Osteoblast (primary cell): ENCODE measurements at regions not wholly inside any gene's neighbourhood (a gene's known extent, or its start where the extent isn't known, plus 50 kb on each side); places are given as distances from the start of the nearest gene placed in this dataset.

Experiments
- DNase-seq: peaks from one replicate; pipeline ENCODE4 v3.0.0; 2011; ENCODE audit warnings: low spot score, mixed read lengths; ENCODE audit not compliant: insufficient read length; ENCODE audit errors: missing footprints
- H2AFZ ChIP-seq: 2 replicates; pipeline ENCODE4 v1.6.0; 2011; ENCODE audit warnings: mild to moderate bottlenecking, low read length
- H3K27ac ChIP-seq: 2 replicates; pipeline ENCODE4 v1.5.1; 2011; ENCODE audit warnings: mild to moderate bottlenecking, low read depth, low read length, moderate library complexity
- H3K27me3 ChIP-seq: 2 replicates; pipeline ENCODE4 v1.6.0; 2012; ENCODE audit warnings: mild to moderate bottlenecking, control low read depth, inconsistent platforms, low read length, moderate library complexity; ENCODE audit not compliant: insufficient read depth
- H3K36me3 ChIP-seq: 2 replicates; pipeline ENCODE4 v1.5.1; 2011; ENCODE audit warnings: mild to moderate bottlenecking, low read length, control low read depth, moderate library complexity; ENCODE audit not compliant: insufficient read depth
- H3K4me1 ChIP-seq: 2 replicates; pipeline ENCODE4 v1.5.1; 2011; ENCODE audit warnings: mild to moderate bottlenecking, low read length, control low read depth, moderate library complexity; ENCODE audit not compliant: insufficient read depth
- H3K4me2 ChIP-seq: 2 replicates; pipeline ENCODE4 v1.6.0; 2011; ENCODE audit warnings: mild to moderate bottlenecking, low read length; ENCODE audit not compliant: insufficient read depth
- H3K4me3 ChIP-seq: fragments of 200-600 bp; sonication (generic); 3 replicates; pipeline ENCODE4 v1.5.1; 2012; ENCODE audit warnings: mild to moderate bottlenecking, low read length, inconsistent platforms; ENCODE audit not compliant: insufficient read depth
- H3K79me2 ChIP-seq: 2 replicates; pipeline ENCODE4 v1.6.0; 2012; ENCODE audit warnings: mild to moderate bottlenecking, low read length, control low read depth, inconsistent platforms; ENCODE audit not compliant: insufficient read depth
- H3K9me3 ChIP-seq: 2 replicates; pipeline ENCODE4 v1.5.1; 2011; ENCODE audit warnings: low read depth, low read length, control low read depth
- H4K20me1 ChIP-seq: 2 replicates; pipeline ENCODE4 v1.6.0; 2012; ENCODE audit warnings: mild to moderate bottlenecking, low read length, control low read depth; ENCODE audit not compliant: insufficient read depth
- CTCF ChIP-seq: IDR thresholded peaks from 2 replicates; pipeline ENCODE4 v1.5.1; 2011; ENCODE audit warnings: mild to moderate bottlenecking, low read depth, low read length, moderate library complexity; ENCODE audit errors: extremely low read depth

GRCh38 chr5:174617910-174618309 is 106.5 kb upstream of the MSX2 start:
- TF ChIP-seq CTCF = no peak
- Histone ChIP-seq H3K36me3 (no peaks in the 10 kb centered on the region), H3K4me3 (no peak overlapping the region), H3K27me3 (no peaks in the 10 kb centered on the region), H3K9me3 (no peaks in the 10 kb centered on the region), H3K4me2 (no peak overlapping the region), H3K27ac (no peak overlapping the region), H3K79me2 (no peaks in the 10 kb centered on the region), H3K4me1 (no peaks in the 10 kb centered on the region), H2AFZ (no peak overlapping the region), H4K20me1 (no peaks in the 10 kb centered on the region)
- no peak for DNase-seq

- Histone ChIP-seq H3K4me2 (no peak overlapping the region), H3K9me3 (no peaks in the 10 kb centered on the region), H3K79me2 (no peaks in the 10 kb centered on the region), H3K27me3 (no peaks in the 10 kb centered on the region), H3K4me1 (no peaks in the 10 kb centered on the region), H2AFZ (no peak overlapping the region), H3K36me3 (no peaks in the 10 kb centered on the region), H3K4me3 (no peak overlapping the region), H4K20me1 (no peaks in the 10 kb centered on the region), H3K27ac (no peak overlapping the region)
- TF ChIP-seq CTCF = no peak
- no peak for DNase-seq
Measured at GRCh38 chr5:174618589-174618988, 105.8 kb upstream of the MSX2 start.

GRCh38 chr5:174622067-174622466 is 102.3 kb upstream of the MSX2 start:
- H2AFZ ChIP-seq = no peak overlapping the region
- no peaks in the 10 kb centered on the region for H3K9me3 ChIP-seq
- H3K36me3 ChIP-seq = no peaks in the 10 kb centered on the region
- no peak overlapping the region for H3K4me3 ChIP-seq
- H3K4me1 ChIP-seq = no peaks in the 10 kb centered on the region
- no peak for TF ChIP-seq CTCF
- DNase-seq = no peak
- H3K27me3 ChIP-seq = no peaks in the 10 kb centered on the region
- no peak overlapping the region for H3K27ac ChIP-seq
- no peak overlapping the region for H3K4me2 ChIP-seq
- no peaks in the 10 kb centered on the region for H3K79me2 ChIP-seq
- no peaks in the 10 kb centered on the region for H4K20me1 ChIP-seq

GRCh38 chr5:174623018-174623417 is 101.4 kb upstream of the MSX2 start:
- Histone ChIP-seq H3K27me3 (no peaks in the 10 kb centered on the region), H3K4me2 (no peak overlapping the region), H3K27ac (no peak overlapping the region), H2AFZ (no peak overlapping the region), H3K4me3 (no peak overlapping the region), H4K20me1 (no peaks in the 10 kb centered on the region), H3K4me1 (no peaks in the 10 kb centered on the region), H3K79me2 (no peaks in the 10 kb centered on the region), H3K36me3 (no peaks in the 10 kb centered on the region), H3K9me3 (no peaks in the 10 kb centered on the region)
- DNase-seq = no peak
- TF ChIP-seq CTCF = no peak
